GM18907 (cell line): ENCODE measurements at regions not wholly inside any gene's neighbourhood (a gene's known extent, or its start where the extent isn't known, plus 50 kb on each side); places are given as distances from the start of the nearest gene placed in this dataset.

Source experiments
- ATAC-seq: cut with Tn5 transposase; IDR thresholded peaks from one replicate; pipeline ENCODE4 v1.9.1; 2021; ENCODE audit warnings: mild to moderate bottlenecking, moderate library complexity; ENCODE audit not compliant: unreplicated experiment

DNA sequence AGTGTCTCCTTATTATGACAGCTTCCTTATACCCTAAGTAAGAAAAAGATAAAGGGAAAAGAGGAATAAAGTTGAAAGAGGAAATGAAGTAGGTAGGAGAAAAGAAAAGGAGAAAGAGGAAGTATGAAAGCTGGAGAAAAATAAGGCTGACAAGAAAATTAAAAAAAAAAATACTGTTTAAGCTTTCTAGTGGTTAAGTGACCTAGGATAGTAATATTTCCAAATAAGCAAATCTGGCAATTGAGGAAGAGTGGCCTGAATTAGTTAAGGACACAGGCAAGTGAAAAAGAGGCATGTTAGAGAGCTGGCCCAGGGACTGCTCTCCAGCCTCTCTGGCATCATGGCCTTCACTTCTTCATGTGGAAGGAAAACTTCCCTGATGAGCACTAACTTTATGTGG is 76.5 kb upstream of the ADGRF1 start:
- ATAC-seq: no peak

DNA sequence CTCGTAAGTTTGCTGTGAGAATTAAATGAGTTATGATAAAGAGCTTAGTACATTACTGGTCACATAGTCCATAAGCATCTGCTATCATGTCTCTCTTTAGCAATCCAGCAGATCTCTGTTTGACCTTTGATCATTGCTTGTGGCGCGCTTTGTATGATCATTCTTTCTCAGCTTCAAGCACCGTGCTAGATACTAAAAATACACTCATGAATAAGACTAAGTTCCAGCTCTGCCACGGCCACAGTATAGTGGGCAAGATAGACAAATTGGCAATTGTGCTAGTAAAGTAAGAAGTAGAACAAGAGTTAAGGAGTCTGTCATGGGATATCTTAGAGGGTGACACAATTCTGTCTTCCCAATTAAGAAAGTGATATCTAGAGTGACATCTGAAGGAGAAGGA is 75.2 kb upstream of the ADGRF1 start:
- no peak for ATAC-seq

DNA sequence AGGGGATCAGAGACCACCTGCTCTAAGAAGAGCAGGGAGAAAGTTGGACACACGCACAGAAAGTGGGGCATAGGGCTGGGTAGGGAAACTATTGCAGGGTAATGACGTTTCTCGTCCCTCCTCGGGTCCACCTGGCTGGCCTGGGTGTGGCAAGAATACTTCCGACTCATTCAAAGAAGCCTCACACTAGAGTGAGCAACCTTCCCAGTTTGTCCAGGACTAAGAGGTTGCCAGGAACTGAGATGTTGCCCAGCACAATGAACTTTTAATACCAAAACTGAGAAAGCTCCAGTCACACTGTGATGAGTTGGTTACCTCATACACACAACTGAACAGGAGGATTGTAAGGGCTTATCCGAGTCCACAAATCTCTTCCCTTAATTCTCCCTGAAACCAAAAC is 74.5 kb upstream of the ADGRF1 start:
- no peak for ATAC-seq

DNA sequence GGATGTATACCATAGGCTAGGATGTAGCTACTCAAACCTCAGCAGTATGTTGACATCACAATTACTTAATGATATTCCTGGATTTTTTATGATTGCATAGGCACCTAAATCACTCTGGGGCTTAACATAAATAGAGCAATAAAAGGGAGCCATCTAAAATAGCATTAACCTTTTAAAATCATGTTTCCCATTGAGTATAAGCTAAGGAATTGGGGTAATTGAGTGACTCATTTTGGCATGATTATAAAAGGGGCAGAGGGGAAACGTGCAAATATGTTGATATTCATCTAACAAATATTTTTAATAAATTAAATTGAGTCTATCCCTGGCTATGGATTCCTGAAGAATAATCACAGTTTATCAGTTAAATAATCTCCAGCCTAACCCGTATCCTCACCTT is 74.0 kb upstream of the ADGRF1 start:
- no peak for ATAC-seq

DNA sequence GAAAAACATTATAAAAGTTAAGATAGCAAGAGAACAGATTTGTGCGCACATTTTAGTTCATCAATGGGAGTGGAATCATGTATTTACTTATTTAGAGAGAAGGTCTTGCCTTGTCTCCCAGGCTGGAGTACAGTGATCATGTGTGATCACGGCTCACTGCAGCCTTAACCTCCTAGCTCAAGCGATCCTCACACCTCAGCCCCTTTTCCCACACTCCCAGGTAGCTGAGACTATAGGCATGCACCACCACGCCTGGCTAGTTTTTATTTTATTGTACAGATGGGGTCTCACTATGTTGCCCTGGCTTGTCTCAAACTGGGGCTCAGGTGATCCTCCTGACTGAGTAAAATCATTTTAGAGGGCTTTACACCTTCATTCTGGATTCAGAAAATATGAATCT is 72.3 kb upstream of the ADGRF1 start:
- no peak for ATAC-seq

DNA sequence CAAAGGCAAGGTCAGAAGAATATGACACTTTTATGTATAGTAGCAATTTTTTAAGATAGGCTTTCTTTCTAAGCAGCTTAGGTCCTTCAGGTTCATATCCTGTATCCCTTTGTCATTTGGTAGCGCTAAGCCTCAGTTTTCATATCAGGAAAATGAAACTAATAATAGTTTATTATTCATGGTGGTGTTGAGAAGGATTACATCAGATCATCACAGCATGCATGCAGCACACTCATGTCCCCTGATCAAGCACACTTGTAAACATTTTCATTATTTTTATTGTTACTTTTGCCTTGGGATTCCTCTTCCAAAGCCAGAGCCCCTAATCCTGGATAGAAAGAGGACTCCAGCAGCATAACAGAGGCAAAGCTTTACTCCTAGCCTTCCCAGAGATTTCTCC is 70.2 kb upstream of the ADGRF1 start:
- no peak for ATAC-seq

DNA sequence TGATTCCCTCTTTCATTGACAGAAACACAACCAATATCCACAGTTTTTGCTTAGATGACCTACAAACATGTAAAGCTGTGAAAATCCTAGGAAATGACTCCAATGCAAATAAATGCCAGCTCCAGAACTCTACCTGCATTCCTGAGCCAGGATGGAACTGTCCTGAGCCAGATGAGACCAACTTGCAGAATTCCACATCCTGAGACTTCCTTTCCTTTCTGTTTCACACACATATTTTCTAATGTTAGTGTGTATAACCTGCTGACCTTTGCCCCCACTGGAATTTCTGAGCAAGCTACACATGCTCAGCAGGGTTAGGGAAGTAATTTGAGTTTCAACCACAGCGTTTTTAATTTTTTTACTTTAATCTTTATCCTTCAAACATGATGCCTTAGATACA is 69.6 kb upstream of the ADGRF1 start:
- ATAC-seq: no peak

DNA sequence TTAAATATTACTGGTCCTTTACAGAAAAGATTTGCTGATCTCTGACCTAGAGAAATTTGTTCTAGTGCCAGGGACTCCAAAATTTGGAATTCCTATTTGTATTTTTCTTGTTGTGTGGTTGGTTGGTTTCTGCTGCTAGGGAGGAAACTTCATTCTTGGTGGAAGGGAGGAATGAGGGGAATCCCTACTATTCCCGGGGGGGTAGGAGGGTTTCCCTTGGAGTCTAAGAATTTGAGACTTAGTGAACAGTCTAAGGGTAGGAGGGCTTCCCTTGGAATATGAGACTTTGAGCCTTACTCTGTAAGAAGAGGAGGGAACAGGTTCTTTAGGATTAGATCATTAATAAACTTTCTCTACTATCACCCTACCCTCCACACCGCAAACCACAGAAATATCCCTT is 67.1 kb upstream of the ADGRF1 start:
- ATAC-seq: no peak

DNA sequence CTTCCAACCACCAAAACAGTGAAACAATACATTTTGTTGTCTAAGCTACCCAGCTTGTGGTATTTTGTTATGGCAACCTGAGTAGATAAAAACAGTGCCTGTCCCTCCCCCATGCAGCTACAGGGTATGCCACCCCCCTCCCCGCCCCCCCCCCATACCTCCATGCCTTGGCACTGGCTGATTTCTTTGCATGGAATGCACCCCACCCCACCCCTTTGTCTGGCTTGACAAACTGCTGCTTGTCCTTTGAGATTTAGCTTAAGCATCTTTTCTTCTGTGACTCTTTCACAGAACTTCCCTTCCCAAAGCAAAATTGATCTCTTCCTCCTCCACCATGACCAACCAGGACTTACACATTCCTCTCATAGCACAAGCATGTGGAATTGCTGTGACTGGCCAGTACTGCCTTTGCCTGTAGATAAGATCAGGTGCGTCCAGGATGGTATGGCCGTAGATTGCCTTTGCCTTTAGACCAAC is 64.6 kb upstream of the ADGRF1 start:
- ATAC-seq: no peak

DNA sequence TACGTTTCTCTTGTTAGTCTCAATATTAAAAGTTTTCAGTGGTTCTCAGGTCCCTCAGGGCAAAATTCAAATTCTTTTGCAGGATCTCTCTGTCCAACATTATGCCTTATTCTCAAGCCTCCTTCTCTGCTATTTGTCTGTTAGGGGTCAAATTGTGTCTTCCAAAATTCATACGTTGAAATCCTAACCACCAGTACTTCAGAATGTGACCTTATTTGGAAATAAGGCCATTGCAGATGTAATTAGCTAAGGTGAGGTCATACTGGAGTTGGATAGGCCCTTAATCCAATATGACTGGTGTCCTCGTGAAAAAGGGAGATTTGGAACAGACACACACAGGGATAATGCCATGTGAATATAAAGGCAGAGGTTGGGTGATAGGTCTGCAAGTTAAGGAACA is 64.1 kb upstream of the ADGRF1 start:
- no peak for ATAC-seq

DNA sequence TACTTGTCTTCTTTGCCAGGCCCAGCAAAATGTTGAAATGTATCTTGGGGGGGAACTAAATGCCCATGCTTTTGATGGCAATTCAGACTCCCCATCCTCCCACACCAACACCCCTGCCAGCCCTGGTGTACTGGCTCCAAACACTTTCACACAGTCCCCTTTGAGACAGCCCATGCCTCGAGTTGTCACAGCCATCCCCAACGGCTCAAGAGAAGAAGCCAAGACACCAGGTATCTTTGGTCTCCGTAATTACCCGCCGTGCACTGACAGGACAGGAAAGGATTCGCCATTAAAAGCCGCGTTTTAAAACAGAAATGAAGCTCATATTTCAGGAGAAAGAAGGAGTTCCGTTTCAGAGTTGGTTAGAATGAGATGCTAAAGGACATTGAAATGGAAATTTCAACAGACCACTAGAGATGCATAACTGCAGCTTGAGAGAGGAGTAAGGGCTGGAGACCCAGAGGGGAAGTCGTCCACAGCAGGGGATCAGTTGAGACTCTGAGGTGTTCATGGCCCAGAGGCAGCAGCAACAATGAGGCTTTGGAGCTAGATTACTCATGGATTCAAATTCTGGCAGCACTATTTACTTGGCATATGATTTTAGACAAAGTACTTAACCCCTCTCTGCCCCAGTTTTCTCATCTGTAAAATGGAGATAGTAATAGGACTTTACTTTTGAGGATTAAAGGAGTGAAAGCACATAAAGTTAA is 63.5 kb upstream of the ADGRF1 start:
- no peak for ATAC-seq

DNA sequence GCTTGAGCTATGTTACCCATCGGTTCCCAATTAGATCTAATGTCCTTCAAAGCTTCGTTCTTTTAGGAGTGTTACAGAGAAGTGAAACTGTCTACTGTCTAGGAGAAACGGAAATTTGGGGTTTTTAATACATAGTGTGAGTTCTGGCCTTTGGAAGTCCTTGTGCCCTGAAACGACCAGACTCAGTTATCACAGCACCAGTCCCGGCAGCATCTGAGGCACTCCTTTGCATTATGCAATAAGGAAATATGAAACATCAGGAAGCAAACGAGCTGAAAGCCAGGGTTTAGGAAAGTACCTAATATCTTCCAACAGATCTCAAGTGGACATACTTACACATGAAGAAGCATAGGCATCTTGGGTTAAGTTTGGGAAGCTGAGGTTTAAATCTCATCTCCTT is 61.8 kb upstream of the ADGRF1 start:
- no peak for ATAC-seq

DNA sequence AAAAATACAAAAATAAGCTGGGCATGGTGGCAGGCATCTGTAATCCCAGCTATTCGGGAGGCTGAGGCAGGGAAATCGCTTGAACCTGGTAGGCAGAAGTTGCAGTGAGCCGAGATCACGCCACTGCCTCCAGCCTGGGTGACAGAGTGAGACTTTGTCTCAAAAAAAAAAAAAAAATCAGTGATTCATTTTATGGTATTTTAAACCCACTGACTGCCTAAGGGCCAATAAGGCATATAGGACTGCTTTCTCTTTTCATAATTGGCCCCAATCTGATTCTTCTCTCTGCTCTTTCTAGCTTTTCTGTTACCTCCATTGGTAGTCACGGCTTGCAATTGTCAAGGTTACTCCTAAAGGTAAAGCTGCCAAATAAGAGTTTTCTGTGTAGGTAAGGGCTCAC is 60.2 kb upstream of the ADGRF1 start:
- no peak for ATAC-seq

DNA sequence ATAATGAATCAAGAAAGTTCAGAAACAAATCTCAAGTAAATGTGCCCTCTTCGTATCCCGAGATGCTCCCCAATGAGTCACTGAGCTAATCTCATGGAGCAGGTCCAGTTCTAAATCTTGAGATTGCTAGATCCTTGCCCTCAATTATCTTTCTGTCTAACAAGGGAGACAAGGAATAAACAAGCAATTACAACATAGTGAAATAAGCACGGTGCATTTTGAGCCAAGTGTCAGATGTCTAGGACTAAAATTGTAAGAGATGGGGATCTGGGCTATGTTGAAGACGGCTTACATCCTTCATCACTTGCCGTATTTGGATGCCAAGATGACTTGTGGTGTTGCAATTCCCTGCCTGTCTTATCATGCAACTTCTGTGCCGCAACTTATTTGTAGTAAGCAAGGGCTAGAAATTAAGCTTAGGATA is 56.5 kb upstream of the ADGRF1 start:
- no peak for ATAC-seq

DNA sequence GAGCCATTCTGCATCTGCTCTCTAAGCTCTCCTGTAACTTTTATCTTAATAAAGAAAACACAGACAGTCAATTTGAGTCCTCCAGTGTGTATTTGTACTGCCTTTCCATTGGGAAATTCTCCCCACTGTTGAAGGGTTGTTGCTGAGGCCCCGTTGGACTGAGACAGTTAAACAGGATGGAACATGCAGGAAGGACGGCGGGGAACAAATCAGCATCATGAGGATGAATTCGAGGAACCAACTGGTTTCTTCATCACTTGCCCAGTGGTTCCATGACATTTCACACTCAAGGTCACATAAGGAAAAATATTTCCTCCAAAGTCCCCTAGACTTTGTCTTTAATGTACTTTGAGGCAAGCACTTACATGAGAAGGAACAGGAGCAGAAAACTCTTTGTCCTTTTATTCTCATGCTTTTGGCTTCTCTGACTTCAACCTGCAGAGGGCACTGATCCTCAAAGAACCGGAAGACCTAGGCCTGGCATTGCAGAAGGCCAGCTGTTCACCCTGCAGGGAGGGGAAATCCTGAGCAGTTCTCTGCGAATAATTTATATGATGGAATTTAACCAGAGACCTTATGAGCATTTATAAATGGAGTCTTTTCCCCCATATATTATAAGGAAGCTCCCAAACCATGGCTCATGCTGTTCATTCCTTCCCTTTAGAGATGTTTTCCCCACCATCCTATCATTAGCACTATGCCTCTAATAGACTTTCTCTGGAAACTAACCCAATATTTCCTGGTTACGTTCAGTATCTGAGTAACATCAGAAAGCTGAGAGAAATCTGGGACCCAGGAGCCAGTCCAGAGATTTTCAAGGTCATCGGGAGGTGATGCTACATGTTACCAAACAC is 55.2 kb upstream of the ADGRF1 start:
- ATAC-seq: peak; percentile 97

DNA sequence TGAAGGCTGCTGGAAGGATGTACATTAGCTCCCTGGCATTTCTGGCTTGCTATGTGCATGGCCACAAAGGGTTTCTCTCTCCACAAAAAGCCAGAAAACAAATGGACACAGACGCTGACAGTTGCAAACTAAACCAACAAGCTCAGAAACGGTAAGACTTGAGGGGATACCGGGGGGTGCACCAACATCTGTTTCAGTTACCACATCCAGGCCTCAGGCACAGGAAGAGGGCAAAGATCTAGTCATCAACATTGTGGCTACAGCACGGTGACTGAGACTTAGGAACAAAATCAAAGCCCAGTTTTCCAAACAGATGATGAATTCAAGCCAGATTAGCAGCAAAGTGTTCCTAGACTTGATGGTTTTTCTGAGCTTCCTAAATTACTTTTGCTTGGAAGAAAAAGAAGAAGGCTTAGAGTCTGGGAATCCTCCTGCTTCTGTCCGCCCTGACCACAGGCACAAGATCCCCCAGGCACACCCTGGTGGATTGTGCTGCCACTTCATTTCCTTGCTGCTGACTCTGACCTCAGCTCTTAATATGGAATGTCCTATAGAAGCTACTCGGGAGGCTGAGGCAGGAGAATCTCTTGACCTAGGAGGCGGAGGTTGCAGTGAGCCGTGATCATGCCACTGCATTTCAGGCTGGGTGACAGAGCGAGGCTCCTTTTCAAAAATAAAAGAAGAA is 54.2 kb upstream of the ADGRF1 start:
- no peak for ATAC-seq

DNA sequence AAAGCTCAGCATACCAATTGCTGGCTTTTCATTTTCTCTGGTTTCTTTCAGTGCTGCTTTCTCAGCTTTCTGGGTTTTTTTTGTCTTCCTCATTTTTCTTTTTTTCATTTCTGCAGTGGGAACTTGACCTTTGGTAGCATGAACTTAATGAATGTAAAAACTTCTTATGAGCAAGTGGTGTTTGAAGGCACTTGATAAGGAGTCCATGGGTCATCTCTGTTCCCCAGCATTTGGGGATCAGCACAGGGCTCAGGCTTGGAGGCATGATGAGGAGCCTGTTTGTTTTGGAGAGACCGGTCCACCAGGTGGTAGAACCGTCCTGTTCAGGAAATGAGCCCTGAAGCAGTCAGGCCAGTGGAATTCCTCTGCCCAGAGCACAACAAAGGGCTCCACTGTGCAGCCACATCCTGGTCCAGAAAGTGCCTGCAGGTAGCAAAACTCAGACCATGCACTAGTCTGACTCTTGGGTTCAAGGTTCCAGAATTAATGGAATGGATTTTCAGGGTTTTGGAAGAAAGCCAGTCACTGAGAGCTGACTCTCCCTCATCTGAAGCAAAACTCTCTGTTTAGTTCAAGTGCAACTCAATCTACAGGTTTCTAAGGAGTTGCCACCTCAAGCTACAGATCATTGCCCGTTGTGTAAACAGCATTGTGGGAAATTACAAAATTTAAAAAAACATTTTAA is 52.3 kb upstream of the ADGRF1 start:
- no peak for ATAC-seq

DNA sequence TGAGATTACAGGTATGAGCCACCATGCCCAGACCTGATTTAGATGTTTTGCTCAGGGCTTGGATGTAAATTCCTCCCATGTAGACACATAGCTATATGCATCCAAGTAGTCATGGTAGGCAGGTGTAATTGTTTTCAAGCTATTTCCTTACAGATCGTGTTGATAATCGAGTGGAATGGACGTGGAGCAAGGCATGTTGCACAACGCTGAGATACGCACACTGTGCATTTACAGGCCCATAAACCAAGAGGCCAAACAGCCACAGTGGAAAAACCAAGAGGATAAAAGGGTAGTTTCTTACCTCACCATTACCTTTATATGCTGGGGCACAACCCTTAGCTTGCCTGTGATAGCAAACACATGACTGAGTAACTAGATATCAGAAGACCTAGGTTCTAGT is 51.0 kb upstream of the ADGRF1 start:
- no peak for ATAC-seq

DNA sequence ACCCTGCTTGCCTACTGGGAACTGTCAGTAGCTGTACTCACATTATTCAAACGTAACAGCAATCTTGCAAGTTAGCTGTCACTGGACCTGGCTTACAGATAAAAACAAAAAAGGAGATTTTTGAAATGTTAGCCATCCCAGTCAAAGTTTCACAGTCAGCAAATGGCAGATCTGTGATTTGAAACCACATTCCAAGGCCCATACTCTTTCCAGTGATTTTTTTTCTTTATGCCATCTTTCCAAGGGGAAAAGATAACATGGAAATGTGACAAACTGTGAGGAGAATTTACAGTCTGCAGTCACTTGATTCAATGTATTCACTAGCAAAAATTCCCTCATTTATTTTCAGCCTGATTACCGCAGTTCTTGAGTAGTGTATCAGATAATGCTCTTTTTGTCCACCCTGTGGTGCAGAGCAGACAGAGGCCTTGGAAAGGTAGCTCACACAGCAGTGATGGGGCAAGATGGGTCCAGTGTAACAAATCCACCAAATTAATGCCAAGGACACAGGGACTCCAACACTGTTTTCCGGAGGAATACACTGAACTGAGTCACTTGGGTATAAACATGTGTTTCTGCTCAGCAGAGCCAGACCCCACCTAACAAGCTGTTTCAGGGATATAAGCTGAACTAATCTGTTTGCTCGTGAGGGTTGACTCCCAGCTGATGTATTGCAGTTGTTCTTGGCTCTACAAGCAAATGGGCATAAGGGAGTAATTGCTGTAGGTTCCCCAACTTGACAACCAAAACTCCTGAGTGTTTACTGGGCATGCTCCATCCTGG is 49.9 kb upstream of the ADGRF1 start:
- ATAC-seq: no peak
